T-helper 1 cell treated with Interleukin-12 subunit alpha and Interleukin-12 subunit beta and Interleukin-4 antibody, amounts not matched to agents 30 ng/mL and 1 ng/mL, for 36 hours (primary cell): ENCODE measurements at regions not wholly inside any gene's neighbourhood (a gene's known extent, or its start where the extent isn't known, plus 50 kb on each side); places are given as distances from the start of the nearest gene placed in this dataset.

Source experiments
- intact Hi-C: fragments of 100-400 bp; cut with micrococcal nuclease; formaldehyde crosslinking; loops from one replicate; pipeline ENCODE4 v1.15.1; 2024

- intact Hi-C loops: no loop called here
Measured at GRCh38 chr19:28606269-28607032, 606.5 kb downstream of the UQCRFS1 start.

- intact Hi-C loops: no loop called here
Measured at GRCh38 chr19:28605501-28606268, 607.3 kb downstream of the UQCRFS1 start.

- intact Hi-C loops: no loop called here
Measured at GRCh38 chr19:28603453-28603852, 609.5 kb downstream of the UQCRFS1 start.

GRCh38 chr19:28602675-28603298 lies 610.2 kb downstream of the UQCRFS1 start:
- intact Hi-C loops: no loop called here

- intact Hi-C loops: no loop called here
Measured at GRCh38 chr19:28601723-28602440, 611.1 kb downstream of the UQCRFS1 start.

- intact Hi-C loops: no loop called here
Measured at GRCh38 chr19:28598861-28599260, 614.1 kb downstream of the UQCRFS1 start.

GRCh38 chr19:28596561-28597071 lies 616.3 kb downstream of the UQCRFS1 start:
- intact Hi-C loops: no loop called here

- intact Hi-C loops: no loop called here
Measured at GRCh38 chr19:28595722-28596480, 617.0 kb downstream of the UQCRFS1 start.

GRCh38 chr19:28594737-28595136 lies 618.2 kb downstream of the UQCRFS1 start:
- intact Hi-C loops: no loop called here

- intact Hi-C loops: loop anchor here (2.0 kb wide), 1 partner anchor 63 kb away; no protein-coding TSS in a partner anchor
Measured at GRCh38 chr19:28589991-28590411, 623.0 kb downstream of the UQCRFS1 start.

- intact Hi-C loops: no loop called here
Measured at GRCh38 chr19:28586474-28586873, 626.5 kb downstream of the UQCRFS1 start.

GRCh38 chr19:28585796-28586195 lies 627.2 kb downstream of the UQCRFS1 start:
- intact Hi-C loops: no loop called here

GRCh38 chr19:28583713-28584112 lies 629.2 kb downstream of the UQCRFS1 start:
- intact Hi-C loops: no loop called here

- intact Hi-C loops: no loop called here
Measured at GRCh38 chr19:28583242-28583641, 629.7 kb downstream of the UQCRFS1 start.

GRCh38 chr19:28582796-28583195 lies 630.2 kb downstream of the UQCRFS1 start:
- intact Hi-C loops: no loop called here

GRCh38 chr19:28582344-28582743 lies 630.6 kb downstream of the UQCRFS1 start:
- intact Hi-C loops: no loop called here

GRCh38 chr19:28581468-28581770 lies 631.5 kb downstream of the UQCRFS1 start:
- intact Hi-C loops: no loop called here

GRCh38 chr19:28578786-28579505 lies 634.0 kb downstream of the UQCRFS1 start:
- intact Hi-C loops: no loop called here

GRCh38 chr19:28578208-28578607 lies 634.7 kb downstream of the UQCRFS1 start:
- intact Hi-C loops: no loop called here

- intact Hi-C loops: no loop called here
Measured at GRCh38 chr19:28577666-28578065, 635.3 kb downstream of the UQCRFS1 start.
